ENCODE measurements at regions not wholly inside any gene's neighbourhood (a gene's known extent, or its start where the extent isn't known, plus 50 kb on each side); places are given as distances from the start of the nearest gene placed in this dataset.

GRCh38 chr6:128690063-128690462 lies 169.7 kb upstream of the PTPRK start:
- intact Hi-C loops (cut with DNase I) = no loop called here
- no peak for DNase-seq

- intact Hi-C loops (cut with DNase I) = no loop called here
- no peak for DNase-seq
These were observed 165.7 kb upstream of the PTPRK start for GRCh38 chr6:128686084-128686483.

GRCh38 chr6:128676456-128676855 lies 156.1 kb upstream of the PTPRK start:
- intact Hi-C loops (cut with DNase I) = no loop called here

GRCh38 chr6:128672023-128672422 lies 151.6 kb upstream of the PTPRK start:
- intact Hi-C loops (cut with DNase I) = no loop called here
- DNase-seq = no peak

More at GRCh38 chr6:128676456-128676855, 156.1 kb upstream of the PTPRK start:
- DNase-seq = no peak

GRCh38 chr6:128667339-128667858 lies 147.0 kb upstream of the PTPRK start:
- intact Hi-C loops (cut with DNase I) = no loop called here
- DNase-seq = no peak

GRCh38 chr6:128666405-128666804 lies 146.0 kb upstream of the PTPRK start:
- no peak for DNase-seq
- intact Hi-C loops (cut with DNase I) = no loop called here

- DNase-seq = no peak
- intact Hi-C loops (cut with DNase I) = no loop called here
These were observed 142.8 kb upstream of the PTPRK start for GRCh38 chr6:128663238-128663637.

GRCh38 chr6:128659878-128660622 lies 139.7 kb upstream of the PTPRK start:
- intact Hi-C loops (cut with DNase I) = no loop called here
- no peak for DNase-seq

GRCh38 chr6:128659276-128659675 lies 138.9 kb upstream of the PTPRK start:
- no peak for DNase-seq
- intact Hi-C loops (cut with DNase I) = no loop called here

GRCh38 chr6:128657181-128657580 lies 136.8 kb upstream of the PTPRK start:
- no peak for DNase-seq
- intact Hi-C loops (cut with DNase I) = no loop called here

GRCh38 chr6:128655978-128656498 lies 135.6 kb upstream of the PTPRK start:
- intact Hi-C loops (cut with DNase I) = no loop called here

GRCh38 chr6:128648022-128648598 lies 127.7 kb upstream of the PTPRK start:
- no peak for DNase-seq
- intact Hi-C loops (cut with DNase I) = no loop called here

More at GRCh38 chr6:128655978-128656498, 135.6 kb upstream of the PTPRK start:
- DNase-seq = no peak

- DNase-seq = no peak
- intact Hi-C loops (cut with DNase I) = no loop called here
These were observed 121.7 kb upstream of the PTPRK start for GRCh38 chr6:128642132-128642531.

GRCh38 chr6:128641703-128642102 lies 121.3 kb upstream of the PTPRK start:
- intact Hi-C loops (cut with DNase I) = no loop called here
- DNase-seq = no peak

GRCh38 chr6:128638817-128639216 lies 118.4 kb upstream of the PTPRK start:
- intact Hi-C loops (cut with DNase I) = no loop called here
- no peak for DNase-seq

GRCh38 chr6:128635219-128635618 lies 114.8 kb upstream of the PTPRK start:
- no peak for DNase-seq
- intact Hi-C loops (cut with DNase I) = no loop called here

GRCh38 chr6:128632131-128632530 lies 111.7 kb upstream of the PTPRK start:
- intact Hi-C loops (cut with DNase I) = no loop called here
- DNase-seq = no peak

GRCh38 chr6:128631031-128631430 lies 110.6 kb upstream of the PTPRK start:
- DNase-seq = no peak
- intact Hi-C loops (cut with DNase I) = no loop called here

- no peak for DNase-seq
- intact Hi-C loops (cut with DNase I) = no loop called here
These were observed 109.8 kb upstream of the PTPRK start for GRCh38 chr6:128630213-128630612.

- DNase-seq = no peak
- intact Hi-C loops (cut with DNase I) = no loop called here
These were observed 96.9 kb upstream of the PTPRK start for GRCh38 chr6:128617285-128617684.

- intact Hi-C loops (cut with DNase I) = no loop called here
These were observed 95.9 kb upstream of the PTPRK start for GRCh38 chr6:128616342-128616741.

GRCh38 chr6:128606611-128607010 lies 86.2 kb upstream of the PTPRK start:
- intact Hi-C loops (cut with DNase I) = no loop called here
- no peak for DNase-seq

More at GRCh38 chr6:128616342-128616741, 95.9 kb upstream of the PTPRK start:
- DNase-seq = no peak
